ENCODE measurements at regions not wholly inside any gene's neighbourhood (a gene's known extent, or its start where the extent isn't known, plus 50 kb on each side); places are given as distances from the start of the nearest gene placed in this dataset.
"Not testable (repeated sequence)": the region's sequence is repeated elsewhere in the genome, so short reads cannot be mapped to it uniquely, and the experiment has no call there.

GRCh38 chr14:19096467-19096866 lies 129.2 kb downstream of the POTEM start:
- TF ChIP-seq, protein P1, sequence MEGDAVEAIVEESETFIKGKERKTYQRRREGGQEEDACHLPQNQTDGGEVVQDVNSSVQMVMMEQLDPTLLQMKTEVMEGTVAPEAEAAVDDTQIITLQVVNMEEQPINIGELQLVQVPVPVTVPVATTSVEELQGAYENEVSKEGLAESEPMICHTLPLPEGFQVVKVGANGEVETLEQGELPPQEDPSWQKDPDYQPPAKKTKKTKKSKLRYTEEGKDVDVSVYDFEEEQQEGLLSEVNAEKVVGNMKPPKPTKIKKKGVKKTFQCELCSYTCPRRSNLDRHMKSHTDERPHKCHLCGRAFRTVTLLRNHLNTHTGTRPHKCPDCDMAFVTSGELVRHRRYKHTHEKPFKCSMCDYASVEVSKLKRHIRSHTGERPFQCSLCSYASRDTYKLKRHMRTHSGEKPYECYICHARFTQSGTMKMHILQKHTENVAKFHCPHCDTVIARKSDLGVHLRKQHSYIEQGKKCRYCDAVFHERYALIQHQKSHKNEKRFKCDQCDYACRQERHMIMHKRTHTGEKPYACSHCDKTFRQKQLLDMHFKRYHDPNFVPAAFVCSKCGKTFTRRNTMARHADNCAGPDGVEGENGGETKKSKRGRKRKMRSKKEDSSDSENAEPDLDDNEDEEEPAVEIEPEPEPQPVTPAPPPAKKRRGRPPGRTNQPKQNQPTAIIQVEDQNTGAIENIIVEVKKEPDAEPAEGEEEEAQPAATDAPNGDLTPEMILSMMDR (IDR thresholded peaks at IDR 0.05): not testable (repeated sequence)
- TF ChIP-seq POLR2A, POLR2AphosphoS5 (IDR thresholded peaks at IDR 0.05): not testable (repeated sequence)

All from prostate gland (tissue), 2 donors.